IMR-90 (cell line): ENCODE measurements at regions not wholly inside any gene's neighbourhood (a gene's known extent, or its start where the extent isn't known, plus 50 kb on each side); places are given as distances from the start of the nearest gene placed in this dataset.

ENCODE experiments used
- ATAC-seq: fragments of 200-7000 bp; cut with Tn5 transposase; 2 replicates; pipeline ENCODE4 v1.9.1; 2020; ENCODE audit warnings: low read depth, mild to moderate bottlenecking, moderate library complexity
- BruUV-seq: library from RNA; stranded (reverse); fragments of 400-500 nt; replicated peaks from 2 replicates; lab custom pipeline; 2021; lab: Mats Ljungman, UMichigan
- CTCF ChIA-PET: fragments of 300-600 bp; formaldehyde crosslinking; extraction: SDS; loops from one replicate; lab custom pipeline; 2021; ENCODE audit warnings: antibody characterized with exemption; lab: Yijun Ruan, JAX
- POLR2A ChIA-PET: fragments of 300-600 bp; sonication (Branson Sonifier 250); formaldehyde crosslinking; loops from one replicate; lab custom pipeline; 2022; ENCODE audit warnings: antibody characterized with exemption; ENCODE audit not compliant: unreplicated experiment; lab: Charles Lee
- DNase-seq: peaks from one replicate; pipeline ENCODE4 v3.0.0; 2013
- H2AFZ ChIP-seq: replicated peaks from 2 replicates; pipeline ENCODE3; 2013; ENCODE audit warnings: low read length, mild to moderate bottlenecking; ENCODE audit not compliant: poor library complexity
- H2AK5ac ChIP-seq: 2 replicates; pipeline ENCODE4 v1.6.1; 2013; ENCODE audit warnings: low read depth, low read length, inconsistent platforms
- H2AK9ac ChIP-seq: replicated peaks from 2 replicates; pipeline ENCODE3; 2013; ENCODE audit warnings: mild to moderate bottlenecking, low read depth, low read length, moderate library complexity; ENCODE audit not compliant: poor library complexity
- H2BK120ac ChIP-seq: 2 replicates; pipeline ENCODE4 v1.6.1; 2013; ENCODE audit warnings: low read depth, low read length, inconsistent platforms
- H2BK15ac ChIP-seq: 3 replicates; pipeline ENCODE4 v1.6.1; 2013; ENCODE audit warnings: low read depth, low read length, inconsistent platforms
- H2BK20ac ChIP-seq: 2 replicates; pipeline ENCODE4 v1.6.1; 2013; ENCODE audit warnings: low read depth, mild to moderate bottlenecking, inconsistent platforms, low read length, moderate library complexity
- H2BK5ac ChIP-seq: 2 replicates; pipeline ENCODE4 v1.6.1; 2013; ENCODE audit warnings: mild to moderate bottlenecking, low read depth, low read length, inconsistent platforms; ENCODE audit not compliant: poor library complexity, severe bottlenecking
- H3K14ac ChIP-seq: replicated peaks from 2 replicates; pipeline ENCODE4 v1.6.1; 2013; ENCODE audit warnings: low read depth, low read length, inconsistent platforms
- H3K18ac ChIP-seq: 2 replicates; pipeline ENCODE4 v1.6.1; 2013; ENCODE audit warnings: low read depth, low read length, control low read depth
- H3K23ac ChIP-seq: 2 replicates; pipeline ENCODE4 v1.6.1; 2013; ENCODE audit warnings: low read depth, low read length, inconsistent platforms
- H3K27ac ChIP-seq: 2 replicates; pipeline ENCODE4 v1.5.1; 2013; ENCODE audit warnings: mild to moderate bottlenecking, control low read depth, low read length; ENCODE audit not compliant: insufficient read depth
- H3K27me3 ChIP-seq: 2 replicates; pipeline ENCODE4 v1.6.1; 2013; ENCODE audit warnings: low read length; ENCODE audit not compliant: control insufficient read depth, insufficient read depth
- H3K36me3 ChIP-seq: 2 replicates; pipeline ENCODE4 v1.6.1; 2013; ENCODE audit warnings: low read length, mixed read lengths; ENCODE audit not compliant: control insufficient read depth, insufficient read depth
- H3K4ac ChIP-seq: 2 replicates; pipeline ENCODE4 v1.6.1; 2013; ENCODE audit warnings: low read depth, low read length, inconsistent platforms
- H3K4me1 ChIP-seq: 2 replicates; pipeline ENCODE4 v1.6.1; 2013; ENCODE audit warnings: low read length, mixed read lengths; ENCODE audit not compliant: control insufficient read depth, insufficient read depth
- H3K4me2 ChIP-seq: 2 replicates; pipeline ENCODE4 v1.6.1; 2013; ENCODE audit warnings: low read depth, mild to moderate bottlenecking, control low read depth, low read length, moderate library complexity
- H3K4me3 ChIP-seq: 2 replicates; pipeline ENCODE4 v1.5.1; 2013; ENCODE audit warnings: low read depth, mild to moderate bottlenecking, control low read depth, low read length, moderate library complexity; ENCODE audit not compliant: insufficient read depth
- H3K56ac ChIP-seq: 2 replicates; pipeline ENCODE4 v1.6.1; 2013; ENCODE audit warnings: low read length, inconsistent platforms; ENCODE audit not compliant: insufficient read depth; ENCODE audit errors: extremely low read depth
- H3K79me1 ChIP-seq, 2 experiments: 2 replicates each; pipeline ENCODE4 v1.6.1; 2013; ENCODE audit warnings: low read length in 2 of 2, inconsistent platforms in 1 of 2, low read depth in 1 of 2
- H3K9ac ChIP-seq: 2 replicates; pipeline ENCODE4 v1.6.1; 2013; ENCODE audit warnings: low read depth, low read length, control low read depth
- H3K9me1 ChIP-seq: 2 replicates; pipeline ENCODE4 v1.6.1; 2013; ENCODE audit warnings: low read length, inconsistent platforms; ENCODE audit not compliant: insufficient read depth
- H3K9me3 ChIP-seq: 2 replicates; pipeline ENCODE4 v1.6.1; 2013; ENCODE audit warnings: low read length; ENCODE audit not compliant: control insufficient read depth, insufficient read depth
- H4K20me1 ChIP-seq: 2 replicates; pipeline ENCODE4 v1.6.1; 2013; ENCODE audit warnings: low read length, inconsistent platforms; ENCODE audit not compliant: insufficient read depth
- H4K5ac ChIP-seq: 2 replicates; pipeline ENCODE4 v1.6.1; 2013; ENCODE audit warnings: mild to moderate bottlenecking, low read depth, low read length, control low read depth
- H4K8ac ChIP-seq, 2 experiments: 2 replicates each; pipeline ENCODE4 v1.6.1; 2013; ENCODE audit warnings: low read depth in 2 of 2, low read length in 2 of 2, control low read depth in 1 of 2, inconsistent platforms in 1 of 2
- H4K91ac ChIP-seq: 2 replicates; pipeline ENCODE4 v1.6.1; 2013; ENCODE audit warnings: low read depth, low read length, inconsistent platforms; ENCODE audit not compliant: insufficient read depth
- BHLHE40 ChIP-seq: fragments of 150-350 bp; IDR thresholded peaks from 2 replicates; pipeline ENCODE4 v1.6.1; 2016; ENCODE audit warnings: mild to moderate bottlenecking, low read depth, low read length
- CEBPB ChIP-seq: IDR thresholded peaks from 2 replicates; pipeline ENCODE4 v1.6.1; 2012; ENCODE audit warnings: low read depth, low read length, improper control_type of control experiment
- CHD1 ChIP-seq: IDR thresholded peaks from 2 replicates; pipeline ENCODE4 v1.6.1; 2012; ENCODE audit warnings: low read depth, low read length, improper control_type of control experiment
- FOS ChIP-seq: fragments of 150-350 bp; IDR thresholded peaks from 2 replicates; pipeline ENCODE4 v1.6.1; 2016; ENCODE audit warnings: low read depth, low read length
- MAFK ChIP-seq: IDR thresholded peaks from 2 replicates; pipeline ENCODE4 v1.6.1; 2012; ENCODE audit warnings: low read depth, low read length, improper control_type of control experiment
- MAZ ChIP-seq: IDR thresholded peaks from 2 replicates; pipeline ENCODE4 v1.6.1; 2012; ENCODE audit warnings: low read depth, mild to moderate bottlenecking, low read length, improper control_type of control experiment, moderate library complexity, borderline replicate concordance
- MXI1 ChIP-seq: IDR thresholded peaks from 2 replicates; pipeline ENCODE4 v1.6.1; 2012; ENCODE audit warnings: low read depth, mild to moderate bottlenecking, low read length, moderate library complexity, borderline replicate concordance
- NFE2L2 ChIP-seq: fragments of 150-350 bp; IDR thresholded peaks from 2 replicates; pipeline ENCODE4 v1.6.1; 2016; ENCODE audit warnings: low read depth, mild to moderate bottlenecking, low read length
- POLR2A ChIP-seq: IDR thresholded peaks from 2 replicates; pipeline ENCODE4 v1.6.1; 2012; ENCODE audit warnings: mild to moderate bottlenecking, low read depth, low read length
- RAD21 ChIP-seq: IDR thresholded peaks from 2 replicates; pipeline ENCODE4 v1.6.1; 2012; ENCODE audit warnings: low read length, improper control_type of control experiment
- RCOR1 ChIP-seq: IDR thresholded peaks from 2 replicates; pipeline ENCODE4 v1.6.1; 2012; ENCODE audit warnings: mild to moderate bottlenecking, low read length, improper control_type of control experiment; ENCODE audit not compliant: insufficient replicate concordance
- RFX5 ChIP-seq: IDR thresholded peaks from 2 replicates; pipeline ENCODE4 v1.8.0; 2012; ENCODE audit warnings: low read depth, mild to moderate bottlenecking, low read length, moderate library complexity
- SMC3 ChIP-seq: fragments of 150-350 bp; IDR thresholded peaks from 2 replicates; pipeline ENCODE4 v1.6.1; 2016; ENCODE audit warnings: low read depth, mild to moderate bottlenecking, antibody characterized with exemption, low read length, moderate library complexity
- dilution Hi-C: fragments of 300-500 bp; cut with HindIII; formaldehyde crosslinking; loops from one replicate; pipeline ENCODE4 v1.14.3; 2018; ENCODE audit warnings: low sequenced_read_pairs; ENCODE audit not compliant: unreplicated experiment
- in situ Hi-C: fragments of 300-500 bp; cut with MboI; formaldehyde crosslinking; loops from 3 replicates; pipeline ENCODE4 v1.14.3; 2019; ENCODE audit warnings: low sequenced_read_pairs, inconsistent platforms, mixed read lengths
- intact Hi-C: fragments of 100-400 bp; cut with micrococcal nuclease; formaldehyde crosslinking; loops from 2 replicates; pipeline ENCODE4 v1.10.0; 2022
- TF ChIP-seq, protein P1 (sequence below): fragments of 150-350 bp; IDR thresholded peaks from 2 replicates; pipeline ENCODE4 v1.6.1; 2017; ENCODE audit warnings: mild to moderate bottlenecking, antibody characterized with exemption, low read length, low read depth
- TF ChIP-seq, protein P2 (sequence below): fragments of 150-350 bp; IDR thresholded peaks from 2 replicates; pipeline ENCODE4 v1.6.1; 2016; ENCODE audit warnings: low read depth, mild to moderate bottlenecking, low read length, moderate library complexity, borderline replicate concordance
- TF ChIP-seq, protein P3 (sequence below): conservative IDR thresholded peaks from 2 replicates; pipeline ENCODE4 v1.5.1; 2012; ENCODE audit warnings: mild to moderate bottlenecking, low read depth, low read length, improper control_type of control experiment

DNA sequence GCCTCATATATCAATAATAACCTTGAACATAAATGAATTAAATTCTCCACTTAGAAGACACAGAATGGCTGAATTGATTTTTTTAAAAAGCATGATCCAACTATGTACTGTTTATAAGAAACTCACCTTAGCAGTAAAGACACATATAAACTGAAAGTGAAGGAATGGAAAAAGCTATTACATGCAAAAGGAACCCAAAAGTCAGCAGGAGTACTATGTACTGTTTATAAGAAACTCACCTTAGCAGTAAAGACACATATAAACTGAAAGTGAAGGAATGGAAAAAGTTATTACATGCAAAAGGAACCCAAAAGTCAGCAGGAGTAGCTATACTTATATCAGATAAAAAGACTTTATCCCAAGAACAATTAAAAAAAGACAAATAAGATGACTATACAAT lies 204.8 kb downstream of the TMEM161B start:
- Histone ChIP-seq H4K91ac (no peak overlapping the region), H3K14ac (no peak overlapping the region), H4K8ac (no peak overlapping the region), H3K9me3 (peaks cover 15% of the 10 kb centered on the region), H3K4me1 (no peaks in the 10 kb centered on the region), H3K4me2 (no peak overlapping the region), H2BK5ac (no peak overlapping the region), H3K27me3 (no peaks in the 10 kb centered on the region), H3K23ac (no peak overlapping the region), H2AFZ (no peak overlapping the region), H3K9ac (no peak overlapping the region), H2AK5ac (no peak overlapping the region), H4K20me1 (no peaks in the 10 kb centered on the region), H3K4me3 (no peak overlapping the region), H2AK9ac (no peak overlapping the region), H3K27ac (no peak overlapping the region), H2BK15ac (no peak overlapping the region), H3K36me3 (no peaks in the 10 kb centered on the region), H3K18ac (no peak overlapping the region), H2BK120ac (no peak overlapping the region), H3K56ac (no peak overlapping the region), H3K79me1 (no peaks in the 10 kb centered on the region), H3K4ac (no peak overlapping the region), H3K9me1 (no peaks in the 10 kb centered on the region), H2BK20ac (no peak overlapping the region), H4K5ac (no peak overlapping the region)
- POLR2A ChIA-PET, result no interaction called here
- CTCF ChIA-PET, result no interaction called here
- TF ChIP-seq RCOR1, result no peak
- no peak for TF ChIP-seq MAFK
- TF ChIP-seq, protein P1, sequence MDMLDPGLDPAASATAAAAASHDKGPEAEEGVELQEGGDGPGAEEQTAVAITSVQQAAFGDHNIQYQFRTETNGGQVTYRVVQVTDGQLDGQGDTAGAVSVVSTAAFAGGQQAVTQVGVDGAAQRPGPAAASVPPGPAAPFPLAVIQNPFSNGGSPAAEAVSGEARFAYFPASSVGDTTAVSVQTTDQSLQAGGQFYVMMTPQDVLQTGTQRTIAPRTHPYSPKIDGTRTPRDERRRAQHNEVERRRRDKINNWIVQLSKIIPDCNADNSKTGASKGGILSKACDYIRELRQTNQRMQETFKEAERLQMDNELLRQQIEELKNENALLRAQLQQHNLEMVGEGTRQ, result no peak
- TF ChIP-seq, protein P2, sequence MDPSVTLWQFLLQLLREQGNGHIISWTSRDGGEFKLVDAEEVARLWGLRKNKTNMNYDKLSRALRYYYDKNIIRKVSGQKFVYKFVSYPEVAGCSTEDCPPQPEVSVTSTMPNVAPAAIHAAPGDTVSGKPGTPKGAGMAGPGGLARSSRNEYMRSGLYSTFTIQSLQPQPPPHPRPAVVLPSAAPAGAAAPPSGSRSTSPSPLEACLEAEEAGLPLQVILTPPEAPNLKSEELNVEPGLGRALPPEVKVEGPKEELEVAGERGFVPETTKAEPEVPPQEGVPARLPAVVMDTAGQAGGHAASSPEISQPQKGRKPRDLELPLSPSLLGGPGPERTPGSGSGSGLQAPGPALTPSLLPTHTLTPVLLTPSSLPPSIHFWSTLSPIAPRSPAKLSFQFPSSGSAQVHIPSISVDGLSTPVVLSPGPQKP, result no peak
- TF ChIP-seq BHLHE40, result no peak
- no peak for TF ChIP-seq NFE2L2
- TF ChIP-seq, protein P3, sequence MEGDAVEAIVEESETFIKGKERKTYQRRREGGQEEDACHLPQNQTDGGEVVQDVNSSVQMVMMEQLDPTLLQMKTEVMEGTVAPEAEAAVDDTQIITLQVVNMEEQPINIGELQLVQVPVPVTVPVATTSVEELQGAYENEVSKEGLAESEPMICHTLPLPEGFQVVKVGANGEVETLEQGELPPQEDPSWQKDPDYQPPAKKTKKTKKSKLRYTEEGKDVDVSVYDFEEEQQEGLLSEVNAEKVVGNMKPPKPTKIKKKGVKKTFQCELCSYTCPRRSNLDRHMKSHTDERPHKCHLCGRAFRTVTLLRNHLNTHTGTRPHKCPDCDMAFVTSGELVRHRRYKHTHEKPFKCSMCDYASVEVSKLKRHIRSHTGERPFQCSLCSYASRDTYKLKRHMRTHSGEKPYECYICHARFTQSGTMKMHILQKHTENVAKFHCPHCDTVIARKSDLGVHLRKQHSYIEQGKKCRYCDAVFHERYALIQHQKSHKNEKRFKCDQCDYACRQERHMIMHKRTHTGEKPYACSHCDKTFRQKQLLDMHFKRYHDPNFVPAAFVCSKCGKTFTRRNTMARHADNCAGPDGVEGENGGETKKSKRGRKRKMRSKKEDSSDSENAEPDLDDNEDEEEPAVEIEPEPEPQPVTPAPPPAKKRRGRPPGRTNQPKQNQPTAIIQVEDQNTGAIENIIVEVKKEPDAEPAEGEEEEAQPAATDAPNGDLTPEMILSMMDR, result no peak
- no peak for TF ChIP-seq CHD1
- TF ChIP-seq MXI1, result no peak
- TF ChIP-seq POLR2A, result no peak
- TF ChIP-seq MAZ, result no peak
- TF ChIP-seq FOS, result no peak
- TF ChIP-seq RAD21, result no peak
- no peak for TF ChIP-seq RFX5
- no peak for TF ChIP-seq SMC3
- TF ChIP-seq CEBPB, result no peak
- intact Hi-C loops (no loop called here), dilution Hi-C loops (no loop called here), in situ Hi-C loops (no loop called here)
- no peak for DNase-seq
- BruUV-seq, result no TSS peak
- ATAC-seq, result no peak
